ENCODE measurements at regions not wholly inside any gene's neighbourhood (a gene's known extent, or its start where the extent isn't known, plus 50 kb on each side); places are given as distances from the start of the nearest gene placed in this dataset.

DNA sequence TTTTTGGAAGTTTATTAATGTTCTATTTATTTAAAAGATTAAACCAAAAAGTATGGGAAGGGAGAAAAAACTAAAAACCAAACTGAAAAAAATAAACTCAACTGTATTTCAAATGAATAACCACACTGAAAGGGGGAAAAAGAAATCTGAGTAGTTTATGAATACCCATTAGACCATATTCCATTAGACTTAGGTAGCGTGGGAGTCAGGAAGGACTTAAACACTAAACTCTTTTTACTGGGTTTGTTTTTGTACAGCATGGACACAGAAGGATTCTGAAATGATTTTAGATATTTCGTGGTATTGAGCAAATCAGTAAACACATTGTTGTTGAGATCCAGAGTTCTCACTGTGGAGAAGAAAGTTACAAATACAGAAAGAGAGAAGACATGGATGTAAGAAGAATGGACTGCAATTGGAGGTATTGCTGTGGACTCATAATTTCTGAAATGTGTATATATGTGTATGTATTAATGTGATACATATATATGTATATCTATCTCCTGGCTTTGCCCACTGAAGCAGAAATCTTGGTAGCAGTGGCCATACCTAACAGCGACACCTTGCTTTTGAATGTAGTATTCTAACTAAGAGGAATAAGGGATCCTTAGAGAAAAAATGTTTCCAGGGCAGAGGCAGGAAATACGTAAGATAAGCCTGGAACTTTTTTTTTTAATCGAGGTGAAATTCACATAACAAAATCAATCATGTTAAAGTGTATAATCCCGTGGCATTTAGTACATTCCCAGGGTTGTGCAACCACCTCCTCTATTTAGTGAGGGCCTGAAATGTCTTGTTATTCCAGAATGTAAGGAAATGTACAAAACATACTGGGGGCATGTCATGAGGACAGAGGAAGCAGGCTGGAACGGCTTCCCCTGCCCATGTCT lies 228.8 kb downstream of the SMARCA2 start:
- Histone ChIP-seq H3K9me1 (ENCODE audit: insufficient read depth, low read length) (no peaks in the 10 kb centered on the region), H2BK20ac (ENCODE audit: low read depth, low read length) (no peak overlapping the region), H3K27me3 (ENCODE audit: control insufficient read depth, insufficient read depth, low read length) (peaks cover 3% of the 10 kb centered on the region), H3K79me1 (ENCODE audit: low read depth in 1 of 2, low read length in 2 of 2) (no peaks in the 10 kb centered on the region), H3K14ac (replicated peaks; ENCODE audit: low read depth, low read length) (no peak overlapping the region), H3K4me1 (ENCODE audit: control insufficient read depth, insufficient read depth, low read length) (peaks cover 5% of the 10 kb centered on the region; the same call in 1 of the 2 replicates), H4K5ac (ENCODE audit: low read depth, low read length) (no peak overlapping the region), H3K18ac (ENCODE audit: low read depth, low read length) (no peak overlapping the region), H3K23ac (ENCODE audit: low read depth, low read length) (no peak overlapping the region), H3K9ac (ENCODE audit: low read depth, low read length) (no peak overlapping the region), H4K8ac (ENCODE audit: low read depth in 2 of 2, low read length in 2 of 2) (no peak overlapping the region), H3K4ac (ENCODE audit: low read depth, low read length) (no peak overlapping the region), H3K36me3 (ENCODE audit: control insufficient read depth, insufficient read depth, low read length) (no peaks in the 10 kb centered on the region), H3K4me3 (ENCODE audit: insufficient read depth, low read depth, low read length) (no peak overlapping the region), H2BK15ac (ENCODE audit: low read depth, low read length) (no peak overlapping the region), H4K20me1 (ENCODE audit: insufficient read depth, low read length) (no peaks in the 10 kb centered on the region), H4K91ac (ENCODE audit: insufficient read depth, low read depth, low read length) (no peak overlapping the region), H2BK5ac (ENCODE audit: low read depth, low read length, poor library complexity, severe bottlenecking) (no peak overlapping the region), H2AK5ac (ENCODE audit: low read depth, low read length) (no peak overlapping the region), H3K56ac (ENCODE audit: extremely low read depth, insufficient read depth, low read length) (no peak overlapping the region), H3K27ac (ENCODE audit: insufficient read depth, low read length) (no peak overlapping the region), H3K4me2 (ENCODE audit: low read depth, low read length) (no peak overlapping the region), H2BK120ac (ENCODE audit: low read depth, low read length) (no peak overlapping the region), H3K9me3 (ENCODE audit: control insufficient read depth, insufficient read depth, low read length) (peaks cover 3% of the 10 kb centered on the region; the same call in 1 of the 2 replicates), H2AFZ (replicated peaks; ENCODE audit: low read length, poor library complexity) (no peak overlapping the region), H2AK9ac (replicated peaks; ENCODE audit: low read depth, low read length, poor library complexity) (no peak overlapping the region)
- ChIA-PET CTCF (no interaction called here), POLR2A (ENCODE audit: unreplicated experiment) (no interaction called here)
- dilution Hi-C loops (cut with HindIII; ENCODE audit: low sequenced_read_pairs, unreplicated experiment) = no loop called here
- TF ChIP-seq CHD1 (IDR thresholded peaks at IDR 0.05; ENCODE audit: low read depth, low read length) (no peak), CEBPB (IDR thresholded peaks at IDR 0.05; ENCODE audit: low read depth, low read length) (no peak), SMC3 (IDR thresholded peaks at IDR 0.05; ENCODE audit: low read depth, low read length) (no peak), RCOR1 (IDR thresholded peaks at IDR 0.05; ENCODE audit: insufficient replicate concordance, low read length) (no peak), FOS (IDR thresholded peaks at IDR 0.05; ENCODE audit: low read depth, low read length) (no peak), MAFK (IDR thresholded peaks at IDR 0.05; ENCODE audit: low read depth, low read length) (no peak), MAZ (IDR thresholded peaks at IDR 0.05; ENCODE audit: borderline replicate concordance, low read depth, low read length) (no peak), MXI1 (IDR thresholded peaks at IDR 0.05; ENCODE audit: borderline replicate concordance, low read depth, low read length) (no peak), RAD21 (IDR thresholded peaks at IDR 0.05; ENCODE audit: low read length) (no peak)
- TF ChIP-seq, protein P1, sequence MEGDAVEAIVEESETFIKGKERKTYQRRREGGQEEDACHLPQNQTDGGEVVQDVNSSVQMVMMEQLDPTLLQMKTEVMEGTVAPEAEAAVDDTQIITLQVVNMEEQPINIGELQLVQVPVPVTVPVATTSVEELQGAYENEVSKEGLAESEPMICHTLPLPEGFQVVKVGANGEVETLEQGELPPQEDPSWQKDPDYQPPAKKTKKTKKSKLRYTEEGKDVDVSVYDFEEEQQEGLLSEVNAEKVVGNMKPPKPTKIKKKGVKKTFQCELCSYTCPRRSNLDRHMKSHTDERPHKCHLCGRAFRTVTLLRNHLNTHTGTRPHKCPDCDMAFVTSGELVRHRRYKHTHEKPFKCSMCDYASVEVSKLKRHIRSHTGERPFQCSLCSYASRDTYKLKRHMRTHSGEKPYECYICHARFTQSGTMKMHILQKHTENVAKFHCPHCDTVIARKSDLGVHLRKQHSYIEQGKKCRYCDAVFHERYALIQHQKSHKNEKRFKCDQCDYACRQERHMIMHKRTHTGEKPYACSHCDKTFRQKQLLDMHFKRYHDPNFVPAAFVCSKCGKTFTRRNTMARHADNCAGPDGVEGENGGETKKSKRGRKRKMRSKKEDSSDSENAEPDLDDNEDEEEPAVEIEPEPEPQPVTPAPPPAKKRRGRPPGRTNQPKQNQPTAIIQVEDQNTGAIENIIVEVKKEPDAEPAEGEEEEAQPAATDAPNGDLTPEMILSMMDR (conservative IDR thresholded peaks at IDR 0.05; ENCODE audit: low read depth, low read length) = no peak
- TF ChIP-seq, protein P2, sequence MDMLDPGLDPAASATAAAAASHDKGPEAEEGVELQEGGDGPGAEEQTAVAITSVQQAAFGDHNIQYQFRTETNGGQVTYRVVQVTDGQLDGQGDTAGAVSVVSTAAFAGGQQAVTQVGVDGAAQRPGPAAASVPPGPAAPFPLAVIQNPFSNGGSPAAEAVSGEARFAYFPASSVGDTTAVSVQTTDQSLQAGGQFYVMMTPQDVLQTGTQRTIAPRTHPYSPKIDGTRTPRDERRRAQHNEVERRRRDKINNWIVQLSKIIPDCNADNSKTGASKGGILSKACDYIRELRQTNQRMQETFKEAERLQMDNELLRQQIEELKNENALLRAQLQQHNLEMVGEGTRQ (IDR thresholded peaks at IDR 0.05; ENCODE audit: low read depth, low read length) = no peak
- intact Hi-C loops (cut with micrococcal nuclease) = loop anchor here (5.0 to 10.0 kb wide), 2 partner anchors 229 to 593 kb away; partner anchors contain the start of gene SMARCA2
- no peak for ATAC-seq (ENCODE audit: low read depth)
- whole genome bisulfite sequencing, 2 experiments (ENCODE audit: extremely low coverage in 2 of 2, insufficient read length in 1 of 2) = no CpG with 5 or more reads among the region's 7 CpGs
- BruUV-seq (replicated peaks) = no TSS peak
- in situ Hi-C loops (cut with MboI; ENCODE audit: low sequenced_read_pairs) = loop anchor here (10.0 kb wide), 1 partner anchor 601 kb away; the partner anchor contains the start of gene PUM3
- no peak for DNase-seq

Measured in IMR-90 (cell line).